Left lung (tissue), 4 donors: ENCODE measurements at regions not wholly inside any gene's neighbourhood (a gene's known extent, or its start where the extent isn't known, plus 50 kb on each side); places are given as distances from the start of the nearest gene placed in this dataset.
A peak's percentile ranks its signal among the peaks of the same experiment; 100 is the strongest.

Experiments used
- ATAC-seq: fragments of 200-7000 bp; cut with Tn5 transposase; one replicate; pipeline ENCODE4 v1.9.1; 2020; ENCODE audit warnings: moderate library complexity
- DNase-seq, 4 donors: peaks; one replicate each; pipeline ENCODE4 v3.0.0-alpha.2; 2013 to 2020
- H3K27ac ChIP-seq, 2 donors: fragments of 200-600 bp; sonication (generic) in 1 of 2; one replicate each; pipeline versions ENCODE4 v1.5.0 to v1.8.0; 2020 to 2021
- H3K27me3 ChIP-seq, 2 donors: fragments of 200-600 bp; sonication (generic) in 1 of 2; one replicate each; pipeline versions ENCODE4 v1.5.0 to v1.8.0; 2020 to 2021
- H3K36me3 ChIP-seq, 2 donors: fragments of 200-600 bp; sonication (generic) in 1 of 2; one replicate each; pipeline versions ENCODE4 v1.5.0 to v1.8.0; 2020 to 2021
- H3K4me1 ChIP-seq, 2 donors: fragments of 200-600 bp; one replicate each; pipeline ENCODE4 v1.8.0; 2021
- H3K4me3 ChIP-seq, 2 donors: fragments of 200-600 bp; sonication (generic) in 1 of 2; one replicate each; pipeline versions ENCODE4 v1.5.0 to v1.8.0; 2020 to 2021; ENCODE audit warnings: mild to moderate bottlenecking in 1 of 2
- H3K9me3 ChIP-seq, 2 donors: fragments of 200-600 bp; sonication (generic) in 1 of 2; one replicate each; pipeline versions ENCODE4 v1.5.0 to v1.8.0; 2020 to 2021
- CTCF ChIP-seq, 2 donors: fragments of 200-600 bp; sonication (generic) in 1 of 2; IDR thresholded peaks; one replicate each; pipeline versions ENCODE4 v1.5.0 to v1.8.0; 2021; ENCODE audit warnings: antibody characterized with exemption in 2 of 2
- intact Hi-C, 2 donors: fragments of 100-400 bp; cut with DNase I; formaldehyde crosslinking; loops; one replicate each; pipeline versions ENCODE4 v1.11.2 to v1.14.2; 2022
- donor health status: DM: no; HTN: yes; CAD: no.
- donor health status: DM: no; HTN: no; CAD: no.

GRCh38 chr3:71872256-71872655 lies 87.3 kb upstream of the PROK2 start:
- Histone ChIP-seq H3K36me3 (no peaks in the 10 kb centered on the region), H3K27me3 (no peaks in the 10 kb centered on the region), H3K4me1 (peaks cover 0 to 16% of the 10 kb centered on the region in 2 donors), H3K4me3 (no peak overlapping the region), H3K27ac (no peak overlapping the region), H3K9me3 (no peaks in the 10 kb centered on the region)
- DNase-seq = no peak
- peak; percentile 12 for ATAC-seq
- intact Hi-C loops = loop anchor here in 1 of 2 donors (5.0 kb wide), 1 partner anchor 950 kb away; no protein-coding TSS in a partner anchor
- TF ChIP-seq CTCF (IDR thresholded peaks at IDR 0.05) = no peak

- no peak for TF ChIP-seq CTCF (IDR thresholded peaks at IDR 0.05)
- Histone ChIP-seq H3K9me3 (no peaks in the 10 kb centered on the region), H3K27ac (no peak overlapping the region), H3K27me3 (no peaks in the 10 kb centered on the region), H3K4me1 (peaks cover 0 to 16% of the 10 kb centered on the region in 2 donors), H3K36me3 (no peaks in the 10 kb centered on the region), H3K4me3 (no peak overlapping the region)
- DNase-seq (no peak), ATAC-seq (no peak)
- intact Hi-C loops = loop anchor here in 1 of 2 donors (5.0 kb wide), 1 partner anchor 951 kb away; no protein-coding TSS in a partner anchor
Measured at GRCh38 chr3:71870966-71871512, 86.1 kb upstream of the PROK2 start.

GRCh38 chr3:71868876-71869275 lies 83.9 kb upstream of the PROK2 start:
- H3K4me3 ChIP-seq = no peak overlapping the region
- DNase-seq = no peak
- H3K36me3 ChIP-seq = no peaks in the 10 kb centered on the region
- H3K27me3 ChIP-seq = peaks cover 6 to 8% of the 10 kb centered on the region in 2 donors
- no peak for ATAC-seq
- no peak for TF ChIP-seq CTCF (IDR thresholded peaks at IDR 0.05)
- H3K9me3 ChIP-seq = no peaks in the 10 kb centered on the region
- intact Hi-C loops = loop anchor here in 1 of 2 donors (10.0 kb wide), 1 partner anchor 144 kb away; the partner anchor contains the start of gene EIF4E3
- peaks cover 0 to 5% of the 10 kb centered on the region in 2 donors for H3K4me1 ChIP-seq
- no peak overlapping the region for H3K27ac ChIP-seq

- Histone ChIP-seq H3K4me1 (no peaks in the 10 kb centered on the region), H3K9me3 (peaks cover 0 to 4% of the 10 kb centered on the region in 2 donors), H3K36me3 (no peaks in the 10 kb centered on the region), H3K27me3 (peaks cover 15 to 16% of the 10 kb centered on the region in 2 donors), H3K27ac (no peak overlapping the region), H3K4me3 (no peak overlapping the region)
- no peak for TF ChIP-seq CTCF (IDR thresholded peaks at IDR 0.05)
- intact Hi-C loops = loop anchor here in 1 of 2 donors (10.0 kb wide), 1 partner anchor 141 kb away; the partner anchor contains the start of gene EIF4E3
- DNase-seq (no peak), ATAC-seq (no peak)
Measured at GRCh38 chr3:71865727-71866126, 80.8 kb upstream of the PROK2 start.

GRCh38 chr3:71863563-71864190 lies 78.7 kb upstream of the PROK2 start:
- no peak for ATAC-seq
- Histone ChIP-seq H3K4me3 (no peak overlapping the region), H3K9me3 (peaks cover 0 to 11% of the 10 kb centered on the region in 2 donors), H3K36me3 (no peaks in the 10 kb centered on the region), H3K4me1 (peaks cover 0 to 5% of the 10 kb centered on the region in 2 donors), H3K27me3 (peaks cover 15 to 24% of the 10 kb centered on the region in 2 donors), H3K27ac (no peak overlapping the region)
- intact Hi-C loops = loop anchor here in 1 of 2 donors (10.0 kb wide), 1 partner anchor 139 kb away; the partner anchor contains the start of gene EIF4E3
- DNase-seq = no peak
- no peak for TF ChIP-seq CTCF (IDR thresholded peaks at IDR 0.05)
